ENCODE measurements at regions not wholly inside any gene's neighbourhood (a gene's known extent, or its start where the extent isn't known, plus 50 kb on each side); places are given as distances from the start of the nearest gene placed in this dataset.

DNA sequence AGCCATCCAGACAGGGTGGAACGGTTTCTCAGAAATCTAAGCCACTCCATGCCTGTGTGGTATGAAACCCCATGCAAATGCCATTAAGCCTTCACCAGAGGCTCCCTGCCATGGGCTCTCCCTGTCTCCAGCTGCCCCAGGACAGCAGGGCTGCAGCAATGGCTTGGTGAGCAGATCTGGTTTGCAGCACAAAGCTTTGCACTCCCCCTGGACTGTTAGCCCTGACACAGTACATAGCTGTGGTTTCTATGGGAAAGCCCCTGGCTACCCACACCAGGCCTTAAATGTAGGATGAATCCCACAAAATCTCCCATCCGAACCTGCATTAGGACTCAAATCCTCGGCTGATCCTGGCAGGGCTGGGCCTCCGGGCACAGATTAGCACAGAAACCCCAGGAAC, 291.6 kb downstream of the TNS1 start:
- Mint-ChIP-seq H3K27ac (no peak overlapping the region), H3K9me3 (no peaks in the 10 kb centered on the region), H3K4me1 (no peaks in the 10 kb centered on the region), H3K27me3 (ENCODE audit: low read depth in 3 of 3) (peaks cover 1 to 2% (median 2%) of the 10 kb centered on the region in 3 donors), H3K36me3 (no peaks in the 10 kb centered on the region), H3K4me3 (no peak overlapping the region)
- no peak for DNase-seq

DNA sequence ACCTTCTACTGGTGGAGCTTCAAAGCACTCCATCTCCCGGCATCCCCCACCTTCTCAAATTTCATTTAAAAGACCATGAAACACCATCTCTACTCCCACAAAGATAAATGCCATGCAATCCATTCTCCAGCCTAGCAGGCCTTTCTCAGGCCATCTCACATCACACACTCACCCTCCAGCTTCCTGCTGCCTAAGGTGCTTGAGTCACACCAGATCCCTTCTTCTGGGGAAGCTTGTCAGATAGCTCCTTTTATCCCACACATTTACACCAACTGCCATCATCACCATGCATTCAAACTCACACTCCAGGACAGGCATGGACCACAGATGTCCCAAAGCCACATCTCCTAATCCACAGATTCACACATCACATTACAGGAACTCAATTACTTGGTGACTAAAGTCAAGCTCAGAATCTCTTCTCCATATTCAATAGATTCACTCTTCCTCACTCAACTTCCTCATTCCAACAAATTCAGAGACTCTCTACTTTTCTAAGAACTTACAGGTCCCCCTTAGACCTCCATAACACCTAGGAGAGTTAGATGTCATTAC, 292.5 kb downstream of the TNS1 start:
- Mint-ChIP-seq H3K27ac (no peak overlapping the region), H3K4me3 (no peak overlapping the region), H3K27me3 (ENCODE audit: low read depth in 3 of 3) (peaks cover 1 to 2% (median 2%) of the 10 kb centered on the region in 3 donors), H3K36me3 (no peaks in the 10 kb centered on the region), H3K9me3 (no peaks in the 10 kb centered on the region), H3K4me1 (no peaks in the 10 kb centered on the region)
- DNase-seq = no peak

DNA sequence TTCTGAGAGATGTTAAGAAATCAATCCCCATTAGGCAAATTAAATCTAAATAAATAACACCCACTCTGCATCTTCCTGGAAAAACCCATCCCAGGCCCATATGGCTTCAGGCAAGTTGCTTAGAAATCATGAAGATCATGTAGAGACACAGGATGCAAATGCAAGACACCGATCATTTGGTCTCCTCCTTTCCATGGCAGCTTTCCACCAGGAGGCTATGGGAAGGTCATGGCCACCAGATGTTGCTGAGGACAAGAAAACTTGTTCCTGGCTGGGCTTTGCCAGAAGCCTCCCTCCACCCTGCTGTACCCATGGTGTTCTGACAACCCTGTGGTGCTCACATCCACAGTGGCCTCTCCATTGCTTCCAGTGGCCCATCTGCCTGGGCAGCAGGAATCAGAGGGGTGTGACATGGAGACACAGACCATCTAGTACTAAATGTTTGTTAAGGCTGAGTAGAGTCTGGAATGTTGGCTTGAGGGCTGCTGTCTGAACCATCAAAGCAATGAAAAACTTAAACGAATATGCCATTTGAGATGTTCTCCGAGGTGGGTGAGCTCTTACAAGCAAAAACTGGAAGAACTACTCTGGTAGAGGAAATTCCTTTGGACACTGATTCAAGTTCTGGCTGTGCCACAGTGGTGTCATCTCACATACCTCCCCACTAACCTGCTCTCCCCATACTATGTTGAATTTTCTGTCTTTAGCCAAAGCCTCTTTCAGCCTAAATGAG, 293.2 kb downstream of the TNS1 start:
- Mint-ChIP-seq H3K9me3 (no peaks in the 10 kb centered on the region), H3K27ac (no peak overlapping the region), H3K36me3 (no peaks in the 10 kb centered on the region), H3K4me1 (no peaks in the 10 kb centered on the region), H3K27me3 (ENCODE audit: low read depth in 3 of 3) (peaks cover 2 to 4% (median 2%) of the 10 kb centered on the region in 3 donors), H3K4me3 (no peak overlapping the region)
- no peak for DNase-seq

DNA sequence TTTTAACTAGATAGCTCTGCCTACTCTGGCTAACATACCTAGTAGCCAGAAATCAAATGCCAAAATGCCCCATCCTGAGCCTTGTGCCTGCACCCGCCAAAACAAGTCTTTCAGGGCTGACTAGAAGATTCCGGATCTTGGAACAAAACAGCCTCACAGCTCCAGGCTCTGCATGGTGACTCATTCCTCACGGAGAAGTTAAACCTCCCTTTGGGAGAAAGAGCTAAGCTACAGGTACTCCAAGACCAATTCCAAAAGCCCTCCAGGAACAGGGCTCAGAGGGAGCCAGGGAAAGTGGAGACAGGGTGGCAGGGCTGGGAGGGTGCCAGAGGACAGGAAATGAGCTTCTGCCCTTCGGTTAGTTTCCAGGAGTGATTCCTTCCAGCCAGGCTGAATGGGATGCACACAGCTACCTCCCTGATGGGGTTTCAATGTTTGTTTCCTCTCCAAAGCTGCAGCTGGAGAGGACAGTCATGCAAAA, 295.6 kb downstream of the TNS1 start:
- no peak for DNase-seq
- Mint-ChIP-seq H3K4me1 (no peaks in the 10 kb centered on the region), H3K9me3 (no peaks in the 10 kb centered on the region), H3K27ac (no peak overlapping the region), H3K4me3 (no peak overlapping the region), H3K36me3 (no peaks in the 10 kb centered on the region), H3K27me3 (ENCODE audit: low read depth in 3 of 3) (peaks cover 3 to 5% (median 5%) of the 10 kb centered on the region in 3 donors)

DNA sequence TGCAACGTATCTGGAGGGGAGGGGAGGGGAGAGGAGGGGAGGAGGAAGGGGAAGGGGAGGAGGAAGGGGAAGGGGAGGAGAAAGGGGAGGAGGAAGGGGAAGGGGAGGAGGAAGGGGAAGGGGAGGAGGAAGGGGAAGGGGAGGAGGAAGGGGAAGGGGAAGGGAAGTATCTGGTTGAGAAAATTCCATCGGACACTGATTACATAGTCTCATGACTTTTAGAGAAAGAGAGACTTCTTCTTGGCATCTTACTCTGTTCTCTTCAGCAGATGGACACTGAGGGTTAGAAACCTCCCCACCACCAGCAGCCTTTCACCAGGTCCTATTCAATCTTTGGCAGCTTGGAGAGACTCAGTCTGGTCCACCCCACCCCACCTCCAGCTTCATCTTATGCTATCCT, 296.3 kb downstream of the TNS1 start:
- DNase-seq = no peak
- no peaks in the 10 kb centered on the region for H3K9me3 Mint-ChIP-seq
- H3K27ac Mint-ChIP-seq = no peak overlapping the region
- H3K4me1 Mint-ChIP-seq = no peaks in the 10 kb centered on the region
- no peak overlapping the region for H3K4me3 Mint-ChIP-seq
- no peaks in the 10 kb centered on the region for H3K36me3 Mint-ChIP-seq
- peaks cover 3 to 7% (median 5%) of the 10 kb centered on the region in 3 donors for H3K27me3 Mint-ChIP-seq (ENCODE audit: low read depth in 3 of 3)

DNA sequence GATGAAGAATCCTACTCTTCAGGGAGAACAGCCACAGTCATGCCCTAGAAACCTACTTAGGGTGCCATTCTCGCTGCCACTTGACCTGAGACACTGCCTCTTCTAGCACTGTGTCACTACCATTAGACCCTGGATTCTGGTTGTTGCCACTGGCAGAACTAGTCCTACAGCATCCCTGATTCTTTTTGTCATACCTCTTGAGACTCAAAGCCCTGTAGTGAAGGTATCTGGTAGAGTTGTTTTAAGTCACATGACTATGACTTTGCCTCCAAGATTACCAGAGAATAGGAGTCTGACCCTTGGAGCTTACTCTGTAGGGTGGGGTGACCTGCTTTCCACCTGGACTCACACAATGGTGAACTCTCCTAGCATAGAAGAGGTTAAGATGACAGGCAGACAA, 296.7 kb downstream of the TNS1 start:
- Mint-ChIP-seq H3K4me3 (no peak overlapping the region), H3K27ac (no peak overlapping the region), H3K4me1 (no peaks in the 10 kb centered on the region), H3K36me3 (no peaks in the 10 kb centered on the region), H3K9me3 (no peaks in the 10 kb centered on the region), H3K27me3 (ENCODE audit: low read depth in 3 of 3) (peaks cover 3 to 7% (median 5%) of the 10 kb centered on the region in 3 donors)
- DNase-seq = no peak

DNA sequence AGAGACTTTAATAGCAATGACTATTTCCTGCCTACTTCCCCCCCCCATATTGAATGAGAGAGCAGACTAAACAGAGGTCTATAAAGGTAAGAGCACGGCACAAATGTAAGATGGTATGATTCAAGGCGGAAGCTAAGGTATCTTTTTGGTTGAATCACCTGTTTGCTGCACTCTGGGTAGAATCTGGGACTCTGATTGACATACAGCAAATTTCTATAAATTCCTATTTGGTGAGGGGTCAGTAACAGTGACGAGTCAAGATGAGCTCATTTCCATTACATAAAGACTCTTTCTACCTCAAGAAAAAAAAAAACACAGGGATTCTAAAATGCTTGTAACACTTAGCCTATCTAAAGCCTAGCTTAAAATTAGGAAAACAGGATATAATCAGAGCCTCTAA, 297.3 kb downstream of the TNS1 start:
- no peaks in the 10 kb centered on the region for H3K9me3 Mint-ChIP-seq
- no peak overlapping the region for H3K27ac Mint-ChIP-seq
- H3K36me3 Mint-ChIP-seq = no peaks in the 10 kb centered on the region
- no peaks in the 10 kb centered on the region for H3K4me1 Mint-ChIP-seq
- DNase-seq = no peak
- no peak overlapping the region for H3K4me3 Mint-ChIP-seq
- peaks cover 3 to 7% (median 5%) of the 10 kb centered on the region in 3 donors for H3K27me3 Mint-ChIP-seq (ENCODE audit: low read depth in 3 of 3)

DNA sequence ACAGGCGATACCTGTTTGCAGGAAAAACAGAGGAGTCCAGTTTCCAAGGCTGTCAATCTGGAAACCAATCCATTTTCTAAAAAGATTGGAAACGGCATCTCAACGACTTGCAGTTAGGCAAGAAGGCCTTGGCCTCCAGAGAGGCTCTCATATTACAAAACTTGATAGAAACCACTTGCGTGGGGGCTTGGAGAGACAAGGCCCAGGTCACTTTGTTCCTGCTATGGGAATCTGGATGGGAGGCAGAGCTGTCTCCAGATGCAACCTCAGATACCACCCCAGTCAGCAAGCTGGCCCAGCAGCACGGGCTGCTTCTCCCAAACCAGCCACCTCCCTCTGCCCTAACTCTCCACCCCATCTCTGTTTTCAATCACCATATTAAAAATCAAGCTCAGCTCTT, 298.8 kb downstream of the TNS1 start:
- Mint-ChIP-seq H3K4me3 (no peak overlapping the region), H3K4me1 (no peaks in the 10 kb centered on the region), H3K27me3 (ENCODE audit: low read depth in 3 of 3) (peaks cover 3 to 7% (median 5%) of the 10 kb centered on the region in 3 donors), H3K9me3 (no peaks in the 10 kb centered on the region), H3K36me3 (no peaks in the 10 kb centered on the region), H3K27ac (no peak overlapping the region)
- no peak for DNase-seq

DNA sequence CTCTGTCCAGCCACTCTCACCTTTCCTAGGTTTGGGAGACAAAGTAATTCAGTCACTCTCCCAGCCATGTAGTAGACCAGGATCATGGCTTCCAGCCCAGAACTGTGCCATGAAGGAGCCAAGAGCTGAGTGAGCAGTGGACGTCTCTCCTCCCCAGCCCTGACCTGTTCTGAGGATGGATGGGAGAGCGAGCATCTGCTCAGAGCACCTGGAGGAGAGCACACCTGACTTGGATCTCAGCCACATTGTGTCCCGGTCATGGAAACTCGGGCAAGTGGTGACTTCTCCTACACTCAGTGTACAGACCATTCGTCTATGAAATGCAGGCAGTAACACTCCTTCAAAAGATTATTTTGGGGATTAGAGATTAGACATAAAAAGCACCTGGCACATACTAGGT, 299.7 kb downstream of the TNS1 start:
- H3K9me3 Mint-ChIP-seq = no peaks in the 10 kb centered on the region
- no peak for DNase-seq
- H3K27ac Mint-ChIP-seq = no peak overlapping the region
- no peaks in the 10 kb centered on the region for H3K36me3 Mint-ChIP-seq
- H3K4me3 Mint-ChIP-seq = no peak overlapping the region
- H3K27me3 Mint-ChIP-seq (ENCODE audit: low read depth in 3 of 3) = peaks cover 3 to 7% (median 5%) of the 10 kb centered on the region in 3 donors
- H3K4me1 Mint-ChIP-seq = no peaks in the 10 kb centered on the region

DNA sequence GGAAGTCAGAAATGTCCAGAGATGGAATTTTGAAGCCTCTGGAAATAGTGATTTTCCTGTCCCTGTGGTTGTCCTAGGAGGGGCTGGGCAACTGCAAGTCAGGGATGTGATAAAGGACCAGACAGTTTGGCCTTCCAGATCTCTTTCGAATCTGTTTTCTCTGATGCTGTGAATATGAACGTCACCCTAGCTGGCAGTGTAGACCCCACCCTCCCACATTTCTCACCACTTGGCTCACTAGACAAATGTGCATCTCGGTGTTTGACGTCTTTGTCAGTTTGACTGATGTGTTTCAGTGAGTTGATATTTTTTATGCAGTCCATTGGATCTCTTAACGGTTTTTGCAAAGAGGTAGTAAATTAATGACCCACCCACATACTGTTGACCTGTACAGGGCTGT, 301.2 kb downstream of the TNS1 start:
- DNase-seq = no peak
- no peak overlapping the region for H3K4me3 Mint-ChIP-seq
- H3K36me3 Mint-ChIP-seq = no peaks in the 10 kb centered on the region
- H3K9me3 Mint-ChIP-seq = no peaks in the 10 kb centered on the region
- H3K27me3 Mint-ChIP-seq (ENCODE audit: low read depth in 3 of 3) = peaks cover 3 to 7% (median 4%) of the 10 kb centered on the region in 3 donors
- H3K4me1 Mint-ChIP-seq = no peaks in the 10 kb centered on the region
- no peak overlapping the region for H3K27ac Mint-ChIP-seq

DNA sequence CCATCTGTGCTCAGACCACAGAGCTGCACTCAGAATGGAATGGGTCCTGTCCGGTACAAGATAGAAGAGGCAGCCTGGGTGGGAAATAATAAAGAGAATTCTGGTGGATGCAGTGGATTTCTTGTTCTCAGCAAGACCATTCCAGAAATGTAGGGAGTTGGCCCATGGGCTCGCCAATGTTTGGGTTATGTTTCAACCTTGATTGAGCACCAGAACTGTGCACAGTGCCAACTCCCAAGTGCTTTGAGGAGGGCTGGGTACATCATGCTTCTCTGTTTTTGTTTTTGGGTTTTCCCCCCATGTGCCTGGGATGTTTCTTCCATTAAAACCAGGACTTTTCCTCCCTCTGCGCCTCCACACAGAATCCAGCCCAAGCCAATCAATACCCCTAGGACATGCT, 304.1 kb downstream of the TNS1 start:
- no peaks in the 10 kb centered on the region for H3K9me3 Mint-ChIP-seq
- no peak overlapping the region for H3K4me3 Mint-ChIP-seq
- peaks cover 6 to 8% of the 10 kb centered on the region in 2 donors for H3K4me1 Mint-ChIP-seq
- no peak overlapping the region for H3K27ac Mint-ChIP-seq
- DNase-seq = no peak
- H3K36me3 Mint-ChIP-seq = no peaks in the 10 kb centered on the region
- peaks cover 0 to 7% (median 3%) of the 10 kb centered on the region in 3 donors for H3K27me3 Mint-ChIP-seq (ENCODE audit: low read depth in 3 of 3)

DNA sequence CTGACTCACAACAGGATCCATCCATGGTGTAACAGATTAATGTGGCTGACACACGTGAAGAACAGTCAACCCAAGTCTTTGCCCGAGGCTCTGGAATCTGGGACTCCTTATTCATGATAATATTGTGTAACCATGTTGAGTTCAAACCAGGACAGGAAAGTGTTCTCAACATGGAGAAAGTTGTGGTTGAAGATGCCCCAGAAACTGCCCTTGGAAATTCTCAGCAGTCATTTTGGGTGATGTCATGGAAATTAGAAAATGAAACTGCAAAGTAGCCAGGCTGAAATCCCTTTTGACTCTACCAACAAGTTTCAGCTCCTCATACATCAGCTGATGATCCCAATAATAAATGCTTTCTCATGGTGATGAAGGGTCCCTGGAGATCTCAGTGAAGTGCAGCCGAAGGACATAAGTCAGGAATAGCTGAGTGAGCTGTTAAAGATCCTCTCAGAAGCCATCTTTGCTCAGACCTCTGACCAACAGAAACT, 307.7 kb downstream of the TNS1 start:
- Mint-ChIP-seq H3K27ac (no peak overlapping the region), H3K4me1 (peaks cover 6 to 8% of the 10 kb centered on the region in 2 donors), H3K4me3 (no peak overlapping the region), H3K36me3 (no peaks in the 10 kb centered on the region), H3K9me3 (no peaks in the 10 kb centered on the region), H3K27me3 (ENCODE audit: low read depth in 3 of 3) (peaks cover 0 to 9% (median 2%) of the 10 kb centered on the region in 3 donors)
- DNase-seq = no peak

DNA sequence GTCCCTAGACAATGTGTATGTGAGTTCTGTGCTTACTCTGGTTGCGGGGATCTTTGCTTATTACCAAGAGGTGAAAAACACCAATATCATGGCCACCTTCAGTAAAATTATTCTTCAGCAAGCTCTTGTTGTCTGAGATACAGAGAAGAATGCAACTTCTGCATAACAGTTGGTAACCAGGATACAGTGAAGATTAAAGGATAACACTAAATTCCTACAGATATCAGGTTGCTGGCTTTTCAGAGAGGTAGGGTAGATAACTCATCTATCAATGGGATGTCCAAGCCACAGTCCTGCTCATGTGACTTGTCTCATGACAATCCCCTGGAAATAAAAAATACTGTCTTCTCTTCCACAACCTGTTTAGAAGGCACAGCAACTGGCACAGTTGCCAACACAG, 308.5 kb downstream of the TNS1 start:
- no peak for DNase-seq
- Mint-ChIP-seq H3K36me3 (no peaks in the 10 kb centered on the region), H3K9me3 (no peaks in the 10 kb centered on the region)

DNA sequence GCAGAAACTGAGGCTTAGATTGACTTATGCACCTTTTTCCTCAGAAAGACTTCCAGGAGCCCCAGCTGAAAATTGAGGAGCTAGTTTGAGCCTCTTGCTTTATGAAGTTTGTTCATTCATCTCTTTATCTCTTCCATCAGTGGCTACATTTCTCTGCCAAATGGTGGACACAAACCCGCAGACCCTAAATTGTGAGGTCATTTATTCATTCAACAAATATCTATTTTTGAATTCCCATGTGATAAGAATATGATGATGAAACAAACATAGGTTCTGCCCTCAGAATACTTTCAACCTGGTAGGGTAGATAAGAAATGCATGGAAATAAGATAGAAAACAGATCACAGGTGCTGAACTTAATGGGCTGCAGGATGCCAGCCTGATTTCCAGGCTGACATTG, 309.4 kb downstream of the TNS1 start:
- no peak for DNase-seq
- Mint-ChIP-seq H3K4me3 (no peak overlapping the region), H3K27me3 (ENCODE audit: low read depth in 3 of 3) (peaks cover 0 to 9% (median 2%) of the 10 kb centered on the region in 3 donors), H3K27ac (no peak overlapping the region), H3K4me1 (peaks cover 6 to 8% of the 10 kb centered on the region in 2 donors), H3K36me3 (no peaks in the 10 kb centered on the region), H3K9me3 (no peaks in the 10 kb centered on the region)

More for the DNA sequence above, 308.5 kb downstream of the TNS1 start:
- Mint-ChIP-seq H3K27me3 (ENCODE audit: low read depth in 3 of 3) (peaks cover 0 to 9% (median 2%) of the 10 kb centered on the region in 3 donors), H3K4me3 (no peak overlapping the region), H3K4me1 (peaks cover 6 to 8% of the 10 kb centered on the region in 2 donors), H3K27ac (no peak overlapping the region)
